HPDE6-E6E7 (cell line): ENCODE measurements at regions not wholly inside any gene's neighbourhood (a gene's known extent, or its start where the extent isn't known, plus 50 kb on each side); places are given as distances from the start of the nearest gene placed in this dataset.

Experiments
- DNase-seq: peaks from one replicate; pipeline ENCODE4 v3.0.0; 2011; ENCODE audit warnings: missing footprints; ENCODE audit errors: extremely low spot score

DNA sequence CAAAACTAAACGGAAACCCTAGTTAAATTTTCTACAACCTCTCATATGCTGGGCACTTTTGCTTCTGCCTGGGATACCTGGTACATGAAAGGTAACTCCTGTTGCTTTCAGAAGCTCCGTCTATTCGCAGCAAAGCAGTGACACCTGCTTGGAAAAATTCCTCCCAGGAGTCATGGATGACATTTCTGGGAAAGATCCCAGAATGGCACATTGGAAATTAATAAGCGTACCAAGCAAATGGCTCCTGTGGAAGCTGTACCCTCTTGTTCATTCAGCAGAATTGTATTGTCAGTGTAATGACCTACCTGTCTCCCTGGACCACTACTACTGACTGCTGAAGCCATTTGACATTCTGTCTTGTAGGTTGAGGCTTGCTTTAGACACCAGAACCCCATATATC is 349.7 kb upstream of the NOCT start:
- no peak for DNase-seq

DNA sequence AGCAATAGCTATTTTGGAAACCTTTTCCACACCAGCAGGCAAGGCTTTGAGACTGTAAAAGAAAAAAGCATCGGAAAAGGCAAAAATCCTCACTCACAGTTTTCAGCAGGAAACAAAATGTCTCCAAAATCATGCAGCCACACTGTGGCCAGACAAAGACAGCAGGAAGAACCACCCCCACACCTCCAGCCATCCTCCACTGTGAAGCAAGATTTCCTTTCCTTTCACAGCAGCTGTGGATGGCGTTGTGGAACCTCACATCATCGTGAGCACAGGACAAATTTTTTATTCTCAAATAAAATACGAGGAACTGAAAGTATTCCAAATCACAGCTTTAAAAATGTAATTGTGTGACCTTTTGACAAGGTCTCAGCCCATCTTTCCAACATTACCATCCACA is 351.7 kb upstream of the NOCT start:
- DNase-seq = no peak

DNA sequence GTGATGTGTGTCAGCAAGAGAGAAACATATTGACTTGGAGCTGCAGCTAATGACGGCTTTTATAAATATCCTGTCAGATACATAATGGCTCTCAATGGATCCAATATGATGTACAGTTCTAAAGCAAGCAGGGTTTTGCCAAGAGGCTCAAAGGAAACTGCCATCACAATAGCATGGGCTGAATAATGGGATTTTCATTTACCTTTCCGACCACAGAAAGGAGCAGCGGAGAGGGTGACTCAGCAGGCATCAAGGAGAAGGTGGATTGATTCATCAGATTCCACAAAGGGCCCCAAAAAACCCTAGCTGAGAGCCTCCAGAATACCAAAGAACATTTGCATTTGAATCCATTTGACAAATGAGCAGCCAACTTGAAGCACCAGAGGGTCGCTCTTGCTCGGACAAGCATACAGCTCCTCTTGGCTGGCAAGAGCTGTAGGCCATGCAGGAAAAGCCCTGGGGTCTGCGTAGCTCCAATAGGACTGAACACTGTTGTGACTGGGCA is 355.7 kb upstream of the NOCT start:
- DNase-seq = peak; percentile 28

DNA sequence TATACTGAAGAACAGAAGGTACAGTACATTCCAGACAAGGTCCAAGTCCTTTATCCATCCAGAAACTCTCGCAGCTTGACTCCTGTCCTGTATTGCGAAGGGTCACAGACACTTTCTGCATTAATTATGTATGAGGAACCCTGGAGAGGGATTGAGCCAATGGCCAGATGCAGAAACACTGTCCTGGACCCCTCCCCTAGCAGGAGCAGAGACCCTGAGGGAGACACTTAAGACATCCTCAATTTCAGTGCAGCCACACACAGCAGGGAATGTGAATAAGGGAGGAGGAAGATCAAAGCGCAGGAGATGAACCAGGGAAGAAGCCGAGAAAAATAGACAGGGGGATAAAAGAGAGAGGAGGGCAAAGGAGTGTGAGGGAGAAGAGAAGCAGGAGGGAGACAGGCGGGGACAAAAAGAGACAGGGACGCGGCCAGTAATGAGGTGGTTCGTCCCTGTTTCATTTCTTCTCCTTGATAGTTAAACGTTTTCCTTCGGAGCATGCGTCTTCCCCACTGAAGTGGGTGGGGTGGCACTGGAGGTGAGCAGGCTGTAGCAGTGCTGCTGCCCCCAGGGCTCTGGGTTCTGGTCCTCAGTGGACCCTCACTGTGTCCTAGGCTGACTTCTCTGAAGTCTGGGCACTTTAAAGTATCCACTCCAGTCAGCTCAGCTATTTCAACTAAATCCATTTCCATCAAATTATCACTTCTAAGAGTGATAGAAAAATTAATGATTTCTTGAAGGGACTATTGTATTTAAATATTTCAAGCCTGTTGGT is 356.4 kb upstream of the NOCT start:
- DNase-seq = no peak

DNA sequence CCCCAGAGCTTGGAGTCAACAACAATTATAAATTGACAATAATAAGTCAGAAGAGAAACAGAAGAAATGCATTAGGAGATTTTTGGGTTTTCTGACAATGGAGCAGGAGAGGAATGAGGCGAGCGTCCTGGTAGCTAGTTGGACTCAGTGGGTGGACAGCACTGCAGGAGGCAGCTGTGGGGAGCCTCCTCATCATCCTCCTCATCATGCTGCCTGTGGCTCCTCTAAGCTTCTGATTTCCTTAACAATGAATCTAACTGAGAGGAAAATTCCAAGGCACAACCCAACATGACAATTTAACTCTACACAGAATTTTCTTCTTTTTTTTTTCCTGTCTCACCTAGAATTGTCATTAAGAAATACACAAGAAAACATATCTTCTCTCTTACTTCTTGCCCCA is 357.1 kb upstream of the NOCT start:
- no peak for DNase-seq

DNA sequence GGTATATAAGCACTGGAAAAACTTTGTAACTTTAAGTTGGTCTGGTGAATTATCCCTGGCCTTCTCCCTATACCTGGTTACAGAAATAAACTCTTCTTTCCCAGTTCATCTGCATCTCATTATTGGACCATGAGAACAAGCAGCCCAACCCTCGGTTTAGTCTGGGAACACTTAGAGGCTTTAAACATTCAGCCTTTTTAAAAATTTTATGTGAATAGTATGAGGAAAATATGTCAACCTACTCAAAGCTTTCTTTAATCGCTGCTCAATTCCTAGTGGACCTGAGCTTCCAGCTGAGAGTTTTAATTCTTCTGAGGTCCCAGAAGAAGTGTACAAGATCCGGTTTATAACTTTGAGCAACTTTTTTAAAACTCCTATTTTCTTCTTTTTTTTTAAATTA is 358.6 kb upstream of the NOCT start:
- DNase-seq = no peak

DNA sequence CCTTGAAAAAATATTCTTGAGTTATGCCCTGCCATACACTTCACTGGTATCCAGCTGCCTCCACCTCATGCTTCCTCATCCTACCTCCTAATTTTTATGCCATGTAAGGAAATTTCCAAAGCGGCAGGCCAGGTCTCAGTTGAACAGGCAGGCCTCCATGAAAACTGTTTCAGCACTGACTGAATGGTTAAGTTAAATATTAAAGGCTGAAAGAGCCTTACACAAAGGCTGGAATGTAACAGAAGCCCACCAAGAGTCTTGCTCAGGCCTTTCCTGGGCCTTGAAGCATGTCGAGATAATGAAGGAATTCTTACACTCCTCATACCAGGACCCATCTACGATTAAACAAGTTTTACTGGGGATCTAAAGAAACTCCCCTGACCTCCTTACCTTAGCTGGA is 359.6 kb upstream of the NOCT start:
- no peak for DNase-seq

DNA sequence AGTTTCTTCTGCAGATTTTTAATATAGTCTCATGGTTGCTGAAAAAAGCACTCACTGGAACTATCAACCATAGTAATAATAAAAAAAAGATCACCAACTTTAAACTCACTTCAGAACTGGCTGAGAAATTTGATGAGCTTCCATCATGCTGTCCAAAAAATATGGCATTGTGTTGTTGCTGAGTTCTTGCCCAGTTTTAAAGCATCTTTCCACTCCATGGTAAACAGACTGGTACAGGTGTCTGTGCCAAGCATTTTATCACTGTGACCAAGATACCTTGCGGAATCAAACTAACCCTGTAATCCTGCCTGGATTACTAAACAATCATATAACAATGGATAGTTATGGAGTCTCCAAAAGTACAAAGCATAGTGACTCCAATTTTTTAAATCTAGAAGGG is 360.3 kb upstream of the NOCT start:
- DNase-seq = no peak

DNA sequence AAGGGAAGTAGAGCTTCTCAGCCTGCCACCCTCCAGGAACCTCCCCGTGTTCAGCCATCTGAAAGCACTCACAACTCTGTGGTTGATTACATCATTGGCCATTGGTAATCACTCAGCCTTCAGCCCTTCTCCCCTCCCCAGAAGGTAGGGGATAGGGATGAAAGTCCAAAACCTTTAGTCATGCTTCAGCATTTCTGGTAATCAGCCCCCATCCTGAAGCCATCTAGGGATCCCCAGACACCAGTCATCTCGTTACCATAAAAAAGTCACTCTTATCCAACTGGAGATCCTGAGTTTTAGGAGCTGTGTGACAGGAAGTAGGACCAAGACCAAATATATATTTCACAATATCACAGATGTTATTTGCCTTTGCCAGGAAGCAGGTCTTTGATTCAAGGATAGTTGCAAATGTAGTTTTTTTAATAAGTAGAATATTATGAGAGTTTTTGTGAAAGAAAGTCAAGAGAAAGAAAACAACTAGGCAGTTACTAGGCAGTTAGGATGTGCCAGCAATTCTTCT is 364.6 kb upstream of the NOCT start:
- DNase-seq = no peak

DNA sequence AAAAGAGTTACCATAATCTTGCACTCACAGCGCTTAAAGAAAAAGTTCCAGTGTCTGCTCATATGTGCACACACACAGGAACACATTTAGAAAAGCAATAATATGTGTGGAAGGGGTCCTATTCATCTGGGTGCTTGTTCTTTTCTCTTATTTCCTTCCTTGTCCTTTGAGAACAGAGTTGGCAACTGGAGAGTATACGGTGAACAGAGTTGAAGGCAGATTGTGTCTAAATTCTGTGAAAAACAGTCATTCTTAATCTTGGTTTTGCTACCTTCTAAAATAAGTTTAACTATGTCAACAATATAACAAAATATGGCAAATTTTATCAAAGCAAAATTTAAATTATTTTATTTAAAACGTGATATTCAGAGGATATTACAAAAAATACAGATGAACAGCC is 365.1 kb upstream of the NOCT start:
- no peak for DNase-seq

DNA sequence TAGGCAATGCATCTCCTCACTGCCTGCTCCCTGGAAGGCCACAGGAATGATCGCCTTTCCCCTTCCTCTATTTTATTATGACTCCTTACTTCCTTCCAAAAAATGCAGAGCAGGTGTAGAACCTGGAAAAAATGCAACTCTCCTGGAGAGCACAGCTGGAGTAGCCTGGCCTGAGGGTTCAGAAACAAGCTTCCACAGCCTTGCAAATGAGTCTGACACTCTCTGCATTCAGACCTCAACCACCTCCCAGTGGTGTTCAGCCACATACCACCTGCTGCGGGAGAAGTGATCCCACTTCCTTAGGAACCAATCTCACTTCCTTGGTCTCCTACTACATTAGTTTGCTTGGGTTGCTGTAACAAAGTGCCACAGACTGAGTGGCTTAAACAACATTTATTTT is 368.1 kb upstream of the NOCT start:
- DNase-seq = no peak

DNA sequence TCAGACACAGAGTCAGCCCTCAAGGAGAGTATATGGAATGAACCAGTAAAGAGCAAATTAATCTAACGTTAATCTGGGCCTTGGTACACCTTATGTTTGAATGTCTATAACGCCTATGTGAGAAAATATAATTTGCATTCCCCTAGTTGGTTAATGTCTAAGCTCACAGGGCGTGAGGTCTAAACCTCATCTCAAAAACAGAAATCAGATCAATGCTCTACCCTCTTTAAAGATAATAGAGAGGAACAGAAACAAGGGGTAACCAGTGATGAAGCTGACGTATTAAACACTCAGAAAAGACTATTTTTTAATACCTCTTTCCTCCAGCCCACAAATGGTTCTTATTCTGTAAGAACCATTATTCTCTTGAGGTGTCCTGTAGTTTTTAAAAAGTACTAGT is 369.2 kb upstream of the NOCT start:
- DNase-seq = no peak

DNA sequence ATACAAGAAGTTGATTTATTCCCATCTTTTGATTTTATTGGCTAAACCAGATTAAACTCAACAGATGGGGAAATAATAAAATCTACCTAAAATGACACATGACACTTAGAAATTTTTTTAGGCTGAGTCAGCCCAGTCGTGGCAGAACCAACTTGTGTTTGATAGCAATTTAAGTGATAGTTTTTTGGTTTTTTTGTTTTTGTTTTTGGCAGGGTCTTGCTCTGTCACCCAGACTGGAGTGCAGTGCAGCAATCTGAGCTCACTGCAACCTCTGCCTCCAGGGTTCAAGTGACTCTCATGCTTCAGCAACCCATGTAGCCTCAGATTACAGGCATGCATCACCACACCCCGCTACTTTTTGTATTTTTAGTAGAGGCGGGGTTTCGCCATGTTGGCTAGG is 370.3 kb upstream of the NOCT start:
- no peak for DNase-seq

DNA sequence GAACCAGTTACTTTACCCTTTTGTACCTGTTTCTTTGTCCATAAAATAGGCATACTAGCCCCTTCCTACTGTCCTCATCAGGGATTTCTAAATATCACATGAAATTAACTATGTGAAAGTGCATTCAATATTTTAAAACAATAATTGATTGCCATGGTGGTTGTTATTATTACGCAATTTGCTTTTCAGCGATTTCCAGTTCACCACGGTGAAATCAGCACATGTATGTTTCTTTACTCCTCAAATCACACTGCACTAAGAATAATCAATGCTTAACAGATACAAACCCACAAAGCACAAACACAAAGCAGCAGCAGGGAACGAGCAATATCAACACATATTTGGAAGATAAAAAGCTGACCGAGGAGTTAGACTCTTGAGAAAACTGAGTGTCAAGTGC is 371.3 kb upstream of the NOCT start:
- DNase-seq = no peak

DNA sequence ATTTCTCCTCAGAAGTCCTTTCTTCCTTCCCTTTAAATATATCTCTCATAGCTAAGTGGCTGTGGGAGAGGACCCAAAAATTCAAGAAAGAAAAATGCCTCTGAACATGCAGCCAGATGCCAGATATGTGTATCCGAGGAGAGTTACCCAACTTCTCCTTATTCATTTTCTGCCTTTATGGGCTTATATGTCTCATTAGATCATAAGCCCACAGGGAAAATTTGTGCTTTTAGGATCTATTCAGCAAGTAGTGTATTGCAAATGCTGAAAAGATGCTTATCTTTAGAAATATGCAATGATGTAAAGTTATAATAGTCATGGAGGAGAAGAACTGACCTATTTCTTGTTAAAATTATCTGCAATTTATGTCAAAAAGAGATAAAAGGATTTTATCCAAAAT is 371.8 kb upstream of the NOCT start:
- no peak for DNase-seq

DNA sequence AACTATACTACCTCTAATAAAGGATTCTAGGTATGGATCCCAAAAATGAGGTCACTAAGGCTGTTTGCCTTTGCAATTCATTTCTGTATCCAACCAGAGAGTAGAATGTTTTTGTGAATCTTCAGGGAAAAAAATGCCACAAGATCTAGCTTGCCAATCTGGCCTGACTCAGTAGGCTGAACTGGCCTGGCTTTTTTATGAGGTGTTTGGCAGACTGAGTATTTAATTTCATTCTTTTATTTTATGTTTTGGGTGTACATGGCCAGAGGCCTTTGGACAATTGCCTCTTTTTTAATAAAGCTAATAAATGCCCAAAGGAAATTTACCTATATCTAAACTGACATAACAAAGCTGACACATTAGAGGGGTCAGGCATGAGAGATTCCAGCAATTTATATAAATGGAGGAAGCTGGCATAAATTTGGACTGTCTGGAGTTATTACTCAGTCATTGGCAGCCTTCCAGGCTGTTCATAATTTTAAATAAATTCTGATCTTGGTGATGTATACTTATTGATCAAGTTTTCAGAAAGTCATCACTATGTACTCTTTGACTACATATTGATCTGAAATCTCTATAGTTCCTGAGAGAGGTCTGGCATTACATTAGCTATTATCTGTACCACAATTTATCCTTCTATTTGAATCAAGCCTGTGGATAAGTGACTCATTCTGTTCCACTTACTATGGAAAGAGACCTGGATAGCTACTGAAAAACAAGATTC is 376.4 kb upstream of the NOCT start:
- no peak for DNase-seq

DNA sequence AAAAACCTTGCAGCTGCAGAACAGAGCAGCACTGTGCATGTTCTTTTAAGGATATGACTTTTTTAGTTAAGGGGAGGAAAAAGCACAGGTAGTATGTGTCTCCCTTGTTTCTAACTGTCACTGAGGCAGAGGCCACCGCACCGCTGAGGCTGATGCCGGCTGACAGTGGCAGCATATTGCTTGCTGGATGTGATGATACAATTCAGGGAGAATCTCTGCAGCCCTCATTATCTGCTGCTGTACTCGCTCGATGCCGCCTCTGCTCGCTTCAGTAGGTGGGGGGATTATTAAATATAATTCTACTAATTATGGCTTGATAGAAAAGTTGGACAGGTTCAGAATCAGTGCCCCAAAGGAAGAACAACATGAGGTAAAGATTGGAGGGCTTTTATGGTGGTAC is 378.8 kb upstream of the NOCT start:
- DNase-seq = no peak

DNA sequence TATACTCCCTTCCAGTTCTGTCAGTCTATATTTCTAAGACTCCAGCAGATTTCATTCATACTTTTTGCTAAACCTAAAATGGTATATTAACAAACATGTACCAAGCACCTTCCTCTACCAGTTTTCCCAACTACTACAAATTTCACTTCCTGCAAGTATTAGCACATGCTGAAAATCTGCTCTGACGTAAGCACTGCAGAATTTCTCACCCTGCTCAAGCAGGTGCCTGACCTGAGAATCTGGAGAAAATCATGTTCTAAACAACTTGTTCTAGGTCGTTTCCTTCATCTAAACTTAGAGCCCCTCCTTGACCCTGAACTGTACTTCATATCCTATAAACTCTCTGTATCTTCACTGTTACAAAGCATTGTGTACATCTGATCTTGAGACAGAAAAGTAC is 380.7 kb upstream of the NOCT start:
- no peak for DNase-seq

DNA sequence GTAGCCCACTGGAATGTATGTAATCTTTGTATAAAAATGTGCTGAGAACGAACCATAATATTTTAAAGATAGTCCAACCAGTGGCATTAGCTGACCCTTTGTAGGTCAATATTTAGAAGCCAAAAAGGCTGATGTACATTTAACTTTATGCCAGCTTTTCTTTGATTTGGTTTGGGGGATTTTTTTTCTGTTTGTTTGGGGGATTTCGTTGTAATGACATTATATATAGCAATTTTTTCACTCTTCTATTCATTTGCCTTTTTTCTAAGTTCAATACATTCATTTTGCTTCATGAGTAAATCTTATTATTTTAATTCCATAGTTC is 382.0 kb upstream of the NOCT start:
- DNase-seq = no peak

DNA sequence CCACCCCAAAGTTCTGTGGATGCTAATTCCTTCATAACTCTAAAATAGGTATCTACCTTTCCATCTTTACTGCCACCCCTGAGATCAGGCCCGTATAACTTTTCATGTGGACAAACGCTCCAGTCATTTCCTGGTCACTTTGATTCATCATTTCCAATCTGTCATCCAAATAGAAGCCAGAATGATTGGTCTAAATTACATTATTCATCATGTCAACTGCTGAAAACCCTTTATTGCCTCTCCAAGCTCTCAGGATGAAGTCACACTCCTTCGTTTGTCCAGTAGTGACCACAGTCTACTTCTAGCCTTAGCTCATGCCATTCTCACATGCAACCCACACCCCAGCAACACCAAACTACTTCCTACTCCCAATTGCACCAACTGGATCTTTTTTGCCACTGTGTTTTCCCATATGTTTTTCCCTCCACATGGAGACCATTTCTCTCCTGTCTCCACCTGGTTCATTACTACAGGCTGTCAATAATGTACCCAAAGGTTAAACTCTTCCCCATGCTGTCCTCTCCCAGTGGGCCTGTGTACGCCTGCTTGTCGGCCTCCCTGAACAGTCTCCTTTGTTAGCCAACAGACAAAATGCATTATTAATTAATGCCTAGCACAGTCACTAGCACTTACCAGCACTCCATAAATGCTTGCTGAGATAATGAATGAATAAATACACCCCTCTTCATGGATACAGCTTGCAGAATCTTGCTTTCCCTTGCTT is 382.6 kb upstream of the NOCT start:
- no peak for DNase-seq

DNA sequence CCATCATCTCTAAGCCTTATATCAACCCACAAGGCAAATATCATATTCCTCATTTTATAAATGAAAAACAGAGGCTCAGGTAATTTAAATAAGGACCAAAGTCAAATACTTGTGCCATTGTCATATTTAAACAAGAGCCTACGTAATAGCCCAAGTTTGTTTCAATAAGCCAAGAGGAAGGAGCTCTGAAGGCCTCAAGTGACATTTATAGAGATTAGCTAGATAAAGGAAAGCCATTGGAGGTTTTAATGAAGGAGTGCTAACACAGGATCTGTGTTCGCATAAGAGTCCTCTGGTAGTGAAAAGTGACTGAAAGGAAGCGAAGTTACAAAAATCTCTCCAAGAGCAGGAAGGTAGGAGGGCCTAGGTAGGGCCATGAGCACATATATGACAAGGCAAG is 384.9 kb upstream of the NOCT start:
- no peak for DNase-seq

DNA sequence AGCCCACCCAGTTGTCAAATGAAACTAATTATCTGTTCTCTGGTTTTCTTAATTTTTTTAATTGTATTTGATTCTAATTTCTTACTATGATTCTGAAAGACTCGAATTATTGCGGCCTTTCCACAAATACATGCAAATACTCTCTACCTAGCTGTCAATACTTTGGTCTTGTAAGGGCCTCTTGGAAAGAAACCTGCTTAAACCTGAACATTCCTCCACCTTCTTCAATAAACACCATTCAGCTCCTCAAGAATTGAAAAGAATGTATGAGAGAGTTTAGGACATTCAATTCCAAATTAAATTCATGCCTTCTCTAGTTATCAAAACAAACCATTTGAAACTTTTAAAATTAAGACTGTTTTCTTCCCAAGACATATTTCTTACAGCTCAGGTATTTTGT is 385.9 kb upstream of the NOCT start:
- no peak for DNase-seq

DNA sequence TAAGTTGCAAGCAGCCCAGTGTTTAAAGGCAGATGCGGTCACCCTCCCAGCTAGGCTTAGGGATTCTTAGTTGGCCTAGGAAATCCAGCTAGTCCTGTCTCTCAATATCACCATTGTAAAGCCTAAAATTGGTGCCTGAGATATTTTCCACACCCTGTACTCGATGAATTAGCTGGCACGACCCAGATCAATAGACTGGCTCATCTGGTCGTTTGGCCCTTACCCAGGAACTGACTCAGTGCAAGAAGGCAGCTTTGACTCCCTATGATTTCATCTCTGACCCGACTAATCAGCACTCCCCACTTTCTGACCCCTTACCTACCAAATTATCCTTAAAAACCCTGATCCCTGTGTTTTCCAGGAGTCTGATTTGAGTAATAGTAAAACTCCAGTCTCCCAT is 384.9 kb upstream of the SLC7A11 start:
- no peak for DNase-seq
